ENCODE measurements at regions not wholly inside any gene's neighbourhood (a gene's known extent, or its start where the extent isn't known, plus 50 kb on each side); places are given as distances from the start of the nearest gene placed in this dataset.

GRCh38 chr2:157194097-157194688 is 63.3 kb upstream of the GALNT5 start:
- TF ChIP-seq EZH2 (IDR thresholded peaks at IDR 0.05; ENCODE audit: low read length, missing control alignments) (no peak), CTCF (conservative IDR thresholded peaks at IDR 0.05 in 1 of 2, IDR thresholded peaks at IDR 0.05 in 1 of 2; ENCODE audit: low read depth in 1 of 2, low read length in 2 of 2) (peak; percentile 68 to 77)

Measured in fibroblast of lung (primary cell).